PC-3 (cell line): ENCODE measurements at regions not wholly inside any gene's neighbourhood (a gene's known extent, or its start where the extent isn't known, plus 50 kb on each side); places are given as distances from the start of the nearest gene placed in this dataset.

ENCODE experiments used
- ATAC-seq: fragments of 200-7000 bp; cut with Tn5 transposase; 2 replicates; pipeline ENCODE4 v1.9.1; 2020; ENCODE audit warnings: mild to moderate bottlenecking, moderate library complexity
- BruUV-seq: library from RNA; stranded (reverse); fragments of 400-500 nt; replicated peaks from 2 replicates; lab custom pipeline; 2021; lab: Mats Ljungman, UMichigan
- CTCF ChIA-PET: fragments of 300-600 bp; sonication (Branson Sonifier 250); formaldehyde crosslinking; loops from one replicate; lab custom pipeline; 2022; ENCODE audit warnings: antibody characterized with exemption; lab: Charles Lee
- POLR2A ChIA-PET: fragments of 300-600 bp; sonication (Branson Sonifier 250); formaldehyde crosslinking; loops from one replicate; lab custom pipeline; 2022; ENCODE audit warnings: antibody characterized with exemption; ENCODE audit not compliant: unreplicated experiment; lab: Charles Lee
- DNase-seq: peaks from one replicate; pipeline ENCODE4 v3.0.0-alpha.2; 2015
- H2AFZ ChIP-seq: fragments of 300-600 bp; sonication (generic); 2 replicates; pipeline ENCODE4 v1.6.0; 2016; ENCODE audit warnings: antibody characterized with exemption, low read length
- H3F3A ChIP-seq: fragments of 300-600 bp; sonication (generic); one replicate; pipeline ENCODE4 v1.6.0; 2017; ENCODE audit warnings: antibody characterized with exemption, low read length, control low read depth, mild to moderate bottlenecking; ENCODE audit not compliant: unreplicated experiment
- H3K27ac ChIP-seq: fragments of 300-600 bp; sonication (generic); 2 replicates; pipeline ENCODE4 v1.5.1; 2016; ENCODE audit warnings: mild to moderate bottlenecking, low read length
- H3K27me3 ChIP-seq: fragments of 300-600 bp; sonication (generic); 2 replicates; pipeline ENCODE4 v1.6.1; 2016; ENCODE audit warnings: low read length, mixed read lengths
- H3K36me3 ChIP-seq: fragments of 300-600 bp; sonication (generic); 2 replicates; pipeline ENCODE4 v1.6.1; 2016; ENCODE audit warnings: low read depth, mixed run types, low read length, mixed read lengths
- H3K4me1 ChIP-seq: fragments of 300-600 bp; sonication (generic); 2 replicates; pipeline ENCODE4 v1.5.1; 2016; ENCODE audit warnings: low read length; ENCODE audit not compliant: insufficient read depth
- H3K4me2 ChIP-seq: fragments of 300-600 bp; sonication (generic); 2 replicates; pipeline ENCODE4 v1.6.0; 2016; ENCODE audit warnings: low read length
- H3K4me3 ChIP-seq: fragments of 300-600 bp; sonication (generic); 2 replicates; pipeline ENCODE4 v1.5.1; 2016; ENCODE audit warnings: mild to moderate bottlenecking, low read length, mixed read lengths
- H3K79me2 ChIP-seq: fragments of 300-600 bp; sonication (generic); 2 replicates; pipeline ENCODE4 v1.6.1; 2017; ENCODE audit warnings: low read length, mixed read lengths
- H3K9ac ChIP-seq: fragments of 300-600 bp; sonication (generic); 2 replicates; pipeline ENCODE4 v1.6.0; 2016; ENCODE audit warnings: mild to moderate bottlenecking, low read length
- H3K9me2 ChIP-seq: fragments of 300-600 bp; sonication (generic); replicated peaks from 2 replicates; pipeline ENCODE4 v1.6.1; 2016; ENCODE audit warnings: mixed run types, low read length, mixed read lengths
- H3K9me3 ChIP-seq: fragments of 300-600 bp; sonication (generic); 2 replicates; pipeline ENCODE4 v1.6.1; 2016; ENCODE audit warnings: low read length, mixed read lengths
- H4K20me1 ChIP-seq: fragments of 300-600 bp; sonication (generic); 2 replicates; pipeline ENCODE4 v1.6.1; 2016; ENCODE audit warnings: low read length, mixed read lengths
- EZH2 ChIP-seq: fragments of 300-600 bp; sonication (generic); IDR thresholded peaks from one replicate; pipeline ENCODE4 v1.6.1; 2017; ENCODE audit warnings: antibody characterized with exemption, mild to moderate bottlenecking, low read length; ENCODE audit not compliant: unreplicated experiment
- EZH2phosphoT487 ChIP-seq: fragments of 300-600 bp; sonication (generic); IDR thresholded peaks from 2 replicates; pipeline ENCODE4 v1.6.1; 2018; ENCODE audit warnings: mild to moderate bottlenecking, antibody characterized with exemption, low read length, borderline replicate concordance
- intact Hi-C: fragments of 100-400 bp; cut with micrococcal nuclease; formaldehyde crosslinking; loops from 2 replicates; pipeline ENCODE4 v1.9.0; 2023
- TF ChIP-seq, protein P1 (sequence below): fragments of 300-600 bp; sonication (generic); conservative IDR thresholded peaks from 2 replicates; pipeline ENCODE4 v1.5.1; 2017; ENCODE audit warnings: antibody characterized with exemption, low read depth, mild to moderate bottlenecking, low read length

DNA sequence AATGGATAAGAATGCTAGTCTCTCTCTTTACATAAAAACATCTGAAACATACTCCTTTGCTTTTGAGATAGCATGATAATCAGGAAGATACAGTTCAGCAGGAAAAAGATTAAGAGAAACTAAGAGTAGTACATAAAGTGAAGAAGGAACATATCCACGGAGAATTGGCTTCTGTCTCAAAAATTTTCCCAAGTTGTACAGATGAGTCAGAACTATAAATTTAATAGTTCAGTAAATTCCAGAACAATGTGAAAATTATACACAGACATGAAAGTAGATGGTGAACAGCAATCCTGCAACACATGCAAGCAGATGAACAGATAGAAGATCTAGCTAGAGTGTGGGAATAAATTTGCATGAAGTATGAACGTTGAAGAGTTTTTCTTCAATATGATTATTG lies 691.4 kb upstream of the RIOK2 start:
- ChIA-PET CTCF (no interaction called here), POLR2A (no interaction called here)
- intact Hi-C loops: no loop called here
- peaks cover 7% of the 10 kb centered on the region; the same call in 1 of the 2 replicates for H3K4me1 ChIP-seq
- H3K9ac ChIP-seq: no peak overlapping the region
- H2AFZ ChIP-seq: peak overlapping the region; percentile 31; the same call in 1 of the 2 replicates
- no peak for TF ChIP-seq EZH2
- TF ChIP-seq, protein P1, sequence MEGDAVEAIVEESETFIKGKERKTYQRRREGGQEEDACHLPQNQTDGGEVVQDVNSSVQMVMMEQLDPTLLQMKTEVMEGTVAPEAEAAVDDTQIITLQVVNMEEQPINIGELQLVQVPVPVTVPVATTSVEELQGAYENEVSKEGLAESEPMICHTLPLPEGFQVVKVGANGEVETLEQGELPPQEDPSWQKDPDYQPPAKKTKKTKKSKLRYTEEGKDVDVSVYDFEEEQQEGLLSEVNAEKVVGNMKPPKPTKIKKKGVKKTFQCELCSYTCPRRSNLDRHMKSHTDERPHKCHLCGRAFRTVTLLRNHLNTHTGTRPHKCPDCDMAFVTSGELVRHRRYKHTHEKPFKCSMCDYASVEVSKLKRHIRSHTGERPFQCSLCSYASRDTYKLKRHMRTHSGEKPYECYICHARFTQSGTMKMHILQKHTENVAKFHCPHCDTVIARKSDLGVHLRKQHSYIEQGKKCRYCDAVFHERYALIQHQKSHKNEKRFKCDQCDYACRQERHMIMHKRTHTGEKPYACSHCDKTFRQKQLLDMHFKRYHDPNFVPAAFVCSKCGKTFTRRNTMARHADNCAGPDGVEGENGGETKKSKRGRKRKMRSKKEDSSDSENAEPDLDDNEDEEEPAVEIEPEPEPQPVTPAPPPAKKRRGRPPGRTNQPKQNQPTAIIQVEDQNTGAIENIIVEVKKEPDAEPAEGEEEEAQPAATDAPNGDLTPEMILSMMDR: no peak
- no peak for TF ChIP-seq EZH2phosphoT487
- H3K4me3 ChIP-seq: no peak overlapping the region
- H4K20me1 ChIP-seq: no peaks in the 10 kb centered on the region
- no TSS peak for BruUV-seq
- no peaks in the 10 kb centered on the region for H3K79me2 ChIP-seq
- H3K9me2 ChIP-seq: no peaks in the 10 kb centered on the region
- H3K4me2 ChIP-seq: peak overlapping the region; percentile 14; the same call in 1 of the 2 replicates
- no peaks in the 10 kb centered on the region for H3K9me3 ChIP-seq
- H3K27me3 ChIP-seq: no peaks in the 10 kb centered on the region
- DNase-seq (peak; percentile 23), ATAC-seq (peak; percentile 86)
- no peaks in the 10 kb centered on the region for H3K36me3 ChIP-seq
- H3K27ac ChIP-seq: no peak overlapping the region
- H3F3A ChIP-seq: no peaks in the 10 kb centered on the region

GRCh38 chr5:97876272-97876671 lies 693.2 kb upstream of the RIOK2 start:
- ATAC-seq (no peak), DNase-seq (no peak)
- Histone ChIP-seq H3F3A (no peaks in the 10 kb centered on the region), H3K27ac (no peak overlapping the region), H4K20me1 (no peaks in the 10 kb centered on the region), H3K36me3 (no peaks in the 10 kb centered on the region), H3K79me2 (no peaks in the 10 kb centered on the region), H3K4me1 (peaks cover 7% of the 10 kb centered on the region; the same call in 1 of the 2 replicates), H2AFZ (no peak overlapping the region), H3K9me3 (no peaks in the 10 kb centered on the region), H3K9me2 (no peaks in the 10 kb centered on the region), H3K27me3 (no peaks in the 10 kb centered on the region), H3K4me2 (no peak overlapping the region), H3K9ac (no peak overlapping the region), H3K4me3 (no peak overlapping the region)
- TF ChIP-seq EZH2 (no peak), EZH2phosphoT487 (no peak)
- TF ChIP-seq, protein P1: no peak
- CTCF ChIA-PET: no interaction called here
- no TSS peak for BruUV-seq
- intact Hi-C loops: no loop called here
- POLR2A ChIA-PET: no interaction called here

DNA sequence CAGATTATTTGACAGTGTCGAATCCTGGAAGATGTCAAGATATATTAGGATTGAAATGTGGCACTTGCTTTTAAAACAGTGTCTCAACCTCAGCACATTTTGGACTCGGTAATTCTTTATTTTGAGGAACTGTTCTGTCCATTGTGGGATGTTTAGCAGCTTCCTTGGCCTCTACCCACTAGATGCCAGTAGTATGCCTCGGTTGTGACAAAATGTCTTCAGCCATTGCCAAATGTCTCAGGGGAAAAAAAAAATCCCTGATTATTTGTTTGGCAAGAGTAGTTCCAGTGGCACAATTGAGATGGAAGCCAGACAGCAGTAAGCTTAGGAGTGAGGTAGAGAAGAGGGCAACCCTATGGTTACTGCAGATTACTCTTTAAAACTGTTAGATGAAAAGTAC lies 694.5 kb upstream of the RIOK2 start:
- H3K36me3 ChIP-seq: no peaks in the 10 kb centered on the region
- H3K27me3 ChIP-seq: no peaks in the 10 kb centered on the region
- ChIA-PET CTCF (no interaction called here), POLR2A (interaction anchor here (0.7 kb wide), 1 partner anchor 15 kb away, joined by 4 read pairs; no protein-coding TSS in a partner anchor)
- no peak overlapping the region for H3K4me3 ChIP-seq
- H3K27ac ChIP-seq: no peak overlapping the region
- H3F3A ChIP-seq: no peaks in the 10 kb centered on the region
- no peaks in the 10 kb centered on the region for H3K79me2 ChIP-seq
- H3K9ac ChIP-seq: no peak overlapping the region
- no peak for DNase-seq
- H3K4me2 ChIP-seq: no peak overlapping the region
- H3K9me2 ChIP-seq: no peaks in the 10 kb centered on the region
- BruUV-seq: no TSS peak
- no peak for TF ChIP-seq EZH2
- TF ChIP-seq, protein P1: no peak
- TF ChIP-seq EZH2phosphoT487: no peak
- no peaks in the 10 kb centered on the region for H3K9me3 ChIP-seq
- ATAC-seq: no peak
- peaks cover 7% of the 10 kb centered on the region; the same call in 1 of the 2 replicates for H3K4me1 ChIP-seq
- intact Hi-C loops: no loop called here
- no peak overlapping the region for H2AFZ ChIP-seq
- H4K20me1 ChIP-seq: no peaks in the 10 kb centered on the region
